22Rv1 (cell line): ENCODE measurements at regions not wholly inside any gene's neighbourhood (a gene's known extent, or its start where the extent isn't known, plus 50 kb on each side); places are given as distances from the start of the nearest gene placed in this dataset.

Source experiments
- ZFX ChIP-seq: fragments of 450-650 bp; IDR thresholded peaks from 2 replicates; pipeline ENCODE4 v1.6.1; 2017; ENCODE audit warnings: antibody characterized with exemption, borderline replicate concordance
- TF ChIP-seq, protein P1 (sequence below): fragments of 450-650 bp; IDR thresholded peaks from 2 replicates; pipeline ENCODE4 v1.5.1; 2017; ENCODE audit warnings: mild to moderate bottlenecking

DNA sequence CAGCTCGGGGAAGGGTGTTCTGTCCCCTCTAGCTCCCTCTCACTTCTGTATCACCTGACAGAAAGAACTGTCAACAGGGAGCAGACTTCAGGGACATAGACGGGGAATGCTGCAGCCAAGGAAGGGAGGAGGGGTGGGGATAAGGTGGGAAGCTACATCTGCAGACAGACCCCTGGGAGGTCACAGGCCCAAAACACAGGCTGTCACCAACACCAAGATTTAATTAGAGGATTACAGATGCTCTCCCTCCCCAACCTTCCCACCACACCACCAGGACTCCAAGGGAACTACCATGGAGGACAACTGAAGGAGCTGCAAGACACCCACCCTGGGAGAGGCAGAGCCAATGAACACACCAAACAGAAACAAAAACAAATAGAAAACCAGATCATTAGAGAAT, 425.2 kb upstream of the VSTM2A start:
- TF ChIP-seq, protein P1, sequence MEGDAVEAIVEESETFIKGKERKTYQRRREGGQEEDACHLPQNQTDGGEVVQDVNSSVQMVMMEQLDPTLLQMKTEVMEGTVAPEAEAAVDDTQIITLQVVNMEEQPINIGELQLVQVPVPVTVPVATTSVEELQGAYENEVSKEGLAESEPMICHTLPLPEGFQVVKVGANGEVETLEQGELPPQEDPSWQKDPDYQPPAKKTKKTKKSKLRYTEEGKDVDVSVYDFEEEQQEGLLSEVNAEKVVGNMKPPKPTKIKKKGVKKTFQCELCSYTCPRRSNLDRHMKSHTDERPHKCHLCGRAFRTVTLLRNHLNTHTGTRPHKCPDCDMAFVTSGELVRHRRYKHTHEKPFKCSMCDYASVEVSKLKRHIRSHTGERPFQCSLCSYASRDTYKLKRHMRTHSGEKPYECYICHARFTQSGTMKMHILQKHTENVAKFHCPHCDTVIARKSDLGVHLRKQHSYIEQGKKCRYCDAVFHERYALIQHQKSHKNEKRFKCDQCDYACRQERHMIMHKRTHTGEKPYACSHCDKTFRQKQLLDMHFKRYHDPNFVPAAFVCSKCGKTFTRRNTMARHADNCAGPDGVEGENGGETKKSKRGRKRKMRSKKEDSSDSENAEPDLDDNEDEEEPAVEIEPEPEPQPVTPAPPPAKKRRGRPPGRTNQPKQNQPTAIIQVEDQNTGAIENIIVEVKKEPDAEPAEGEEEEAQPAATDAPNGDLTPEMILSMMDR, result no peak
- TF ChIP-seq ZFX, result no peak
